HK-2 (cell line): ENCODE measurements at regions not wholly inside any gene's neighbourhood (a gene's known extent, or its start where the extent isn't known, plus 50 kb on each side); places are given as distances from the start of the nearest gene placed in this dataset.

Experiments used
- DNase-seq: peaks from one replicate; pipeline ENCODE4 v3.0.0-alpha.2; 2018; ENCODE audit not compliant: unreplicated experiment

GRCh38 chr10:78515873-78516153 is 482.1 kb downstream of the RPS24 start:
- no peak for DNase-seq

- no peak for DNase-seq
Observed at GRCh38 chr10:78516236-78516635, 482.6 kb downstream of the RPS24 start.

GRCh38 chr10:78516756-78517155 is 483.1 kb downstream of the RPS24 start:
- DNase-seq: no peak

GRCh38 chr10:78518224-78518623 is 484.6 kb downstream of the RPS24 start:
- DNase-seq: no peak

- peak; percentile 22 for DNase-seq
Observed at GRCh38 chr10:78520737-78521430, 487.2 kb downstream of the RPS24 start.

GRCh38 chr10:78523453-78523852 is 489.8 kb downstream of the RPS24 start:
- no peak for DNase-seq

- DNase-seq: no peak
Observed at GRCh38 chr10:78524342-78524741, 490.7 kb downstream of the RPS24 start.

- DNase-seq: no peak
Observed at GRCh38 chr10:78524941-78525340, 491.3 kb downstream of the RPS24 start.

GRCh38 chr10:78526347-78526746 is 492.7 kb downstream of the RPS24 start:
- DNase-seq: no peak

- DNase-seq: no peak
Observed at GRCh38 chr10:78527296-78527695, 493.6 kb downstream of the RPS24 start.

GRCh38 chr10:78528749-78529204 is 495.1 kb downstream of the RPS24 start:
- DNase-seq: no peak

GRCh38 chr10:78529262-78529661 is 495.6 kb downstream of the RPS24 start:
- no peak for DNase-seq

GRCh38 chr10:78531088-78531487 is 497.4 kb downstream of the RPS24 start:
- no peak for DNase-seq

GRCh38 chr10:78532480-78533042 is 498.9 kb downstream of the RPS24 start:
- no peak for DNase-seq

- no peak for DNase-seq
Observed at GRCh38 chr10:78533098-78533497, 499.4 kb downstream of the RPS24 start.

- no peak for DNase-seq
Observed at GRCh38 chr10:78533776-78534175, 500.1 kb downstream of the RPS24 start.

- DNase-seq: no peak
Observed at GRCh38 chr10:78535716-78536218, 502.1 kb downstream of the RPS24 start.

- no peak for DNase-seq
Observed at GRCh38 chr10:78537018-78537417, 503.4 kb downstream of the RPS24 start.

GRCh38 chr10:78539247-78539766 is 505.6 kb downstream of the RPS24 start:
- no peak for DNase-seq

GRCh38 chr10:78540355-78541076 is 506.9 kb downstream of the RPS24 start:
- no peak for DNase-seq

- no peak for DNase-seq
Observed at GRCh38 chr10:78541481-78542140, 507.9 kb downstream of the RPS24 start.

- no peak for DNase-seq
Observed at GRCh38 chr10:78542141-78542489, 508.5 kb downstream of the RPS24 start.
